Transverse colon (tissue), 4 donors: ENCODE measurements at regions not wholly inside any gene's neighbourhood (a gene's known extent, or its start where the extent isn't known, plus 50 kb on each side); places are given as distances from the start of the nearest gene placed in this dataset.

Experiments
- DNase-seq: peaks from one replicate; pipeline ENCODE4 v3.0.0-alpha.2; 2019
- H3K27ac ChIP-seq, 4 donors: fragments of 200-600 bp; sonication (generic); 2 replicates each; pipeline ENCODE4 v1.5.1; 2016 to 2018; ENCODE audit warnings: inconsistent platforms in 4 of 4
- H3K27me3 ChIP-seq: fragments of 200-600 bp; sonication (generic); 2 replicates; pipeline ENCODE4 v1.5.1; 2017; ENCODE audit warnings: inconsistent platforms
- H3K36me3 ChIP-seq, 4 donors: fragments of 200-600 bp; sonication (generic); 2 replicates each; pipeline ENCODE4 v1.5.1; 2017 to 2019; ENCODE audit warnings: inconsistent platforms in 4 of 4
- H3K4me1 ChIP-seq, 4 donors: fragments of 200-600 bp; sonication (generic); 2 replicates each; pipeline ENCODE4 v1.5.1; 2017 to 2020; ENCODE audit warnings: inconsistent platforms in 4 of 4
- H3K4me3 ChIP-seq, 4 donors: fragments of 200-600 bp; sonication (generic); 1 replicate in 1 of 4; 2 replicates in 3 of 4; pipeline versions ENCODE4 v1.5.1 to v1.6.1; 2017 to 2019; ENCODE audit warnings: inconsistent platforms in 4 of 4
- H3K9me3 ChIP-seq, 2 donors: fragments of 200-600 bp; sonication (generic); 2 replicates each; pipeline ENCODE4 v1.5.1; 2017 to 2019; ENCODE audit warnings: inconsistent platforms in 2 of 2
- CTCF ChIP-seq, 5 experiments: fragments of 200-600 bp in 3 of 5; fragments of 450-650 bp in 2 of 5; sonication (generic) in 3 of 5; IDR thresholded peaks; 1 replicate in 2 of 5; 2 replicates in 3 of 5; pipeline ENCODE4 v1.5.1; 2016 to 2017; ENCODE audit warnings: antibody characterized with exemption in 5 of 5, inconsistent platforms in 3 of 5, mild to moderate bottlenecking in 2 of 5, moderate library complexity in 1 of 5
- EP300 ChIP-seq: sonication (generic); formaldehyde crosslinking; IDR thresholded peaks from one replicate; pipeline ENCODE4 v1.6.1; 2017; ENCODE audit warnings: antibody characterized with exemption, low read depth
- POLR2A ChIP-seq: fragments of 450-650 bp; IDR thresholded peaks from one replicate; pipeline ENCODE4 v1.6.1; 2016; ENCODE audit warnings: antibody characterized with exemption, mild to moderate bottlenecking, moderate library complexity
- POLR2AphosphoS5 ChIP-seq, 3 donors: sonication (generic); formaldehyde crosslinking; IDR thresholded peaks; one replicate each; pipeline ENCODE4 v1.6.1; 2016; ENCODE audit warnings: antibody characterized with exemption in 3 of 3
- WGBS, 2 donors: methylation state at CpG; one replicate each; pipeline ENCODE4 v1.1.5; 2018; ENCODE audit warnings: low coverage in 1 of 2; 5-methylcytosine and 5-hydroxymethylcytosine counted together
- in situ Hi-C, 4 donors: fragments of 200-750 bp; cut with MboI; loops; one replicate each; pipeline versions ENCODE4 v1.15.0 to v1.15.1; 2017; ENCODE audit warnings: low sequenced_read_pairs in 3 of 4, low pct_ligation_motif_present in 1 of 4, low pct_unique_long_range_greater_than_20kb in 1 of 4
- intact Hi-C: fragments of 100-400 bp; cut with DNase I; formaldehyde crosslinking; loops from one replicate; pipeline ENCODE4 v1.15.1; 2023; ENCODE audit warnings: low total_unique reads

DNA sequence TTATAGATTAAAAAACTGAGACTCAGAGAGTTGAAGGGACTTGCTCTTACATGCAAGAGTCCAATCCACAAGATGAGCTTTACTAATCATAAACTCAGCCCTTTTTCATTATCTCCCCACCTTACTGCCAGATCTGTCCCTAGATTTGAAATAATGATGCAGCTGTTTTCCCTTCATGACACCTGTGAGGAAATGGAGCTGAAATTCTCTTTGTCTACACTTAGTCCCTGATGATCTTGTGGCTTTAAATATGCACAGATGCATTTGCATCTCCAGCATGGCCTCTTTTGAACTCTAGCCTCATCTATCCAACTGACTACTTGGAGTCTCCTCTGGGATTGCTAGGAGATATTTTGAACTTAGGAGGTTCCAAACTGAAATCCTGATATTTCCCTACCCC lies 188.9 kb upstream of the AFF2 start:
- TF ChIP-seq POLR2A (no peak), CTCF (IDR thresholded peaks at IDR 0.05) (no peak), EP300 (no peak), POLR2AphosphoS5 (IDR thresholded peaks at IDR 0.05) (no peak)
- DNase-seq, result no peak
- no peak overlapping the region for H3K4me3 ChIP-seq
- no peak overlapping the region for H3K27ac ChIP-seq
- no peaks in the 10 kb centered on the region for H3K27me3 ChIP-seq
- H3K4me1 ChIP-seq, result no peaks in the 10 kb centered on the region
- intact Hi-C loops (no loop called here), in situ Hi-C loops (no loop called here)
- H3K9me3 ChIP-seq, result no peaks in the 10 kb centered on the region
- no peaks in the 10 kb centered on the region for H3K36me3 ChIP-seq

GRCh38 chrX:148314876-148315275 lies 185.5 kb upstream of the AFF2 start:
- no peak for DNase-seq
- Histone ChIP-seq H3K27ac (no peak overlapping the region), H3K36me3 (no peaks in the 10 kb centered on the region), H3K4me3 (no peak overlapping the region), H3K27me3 (no peaks in the 10 kb centered on the region), H3K9me3 (no peaks in the 10 kb centered on the region), H3K4me1 (no peaks in the 10 kb centered on the region)
- WGBS, 2 donors, result 100% methylated on average over 1 of the region's 1 CpG; no CpG with 5 or more reads in 1 of the 2 donors
- intact Hi-C loops, result no loop called here
- in situ Hi-C loops, result no loop called here
- TF ChIP-seq POLR2AphosphoS5 (IDR thresholded peaks at IDR 0.05) (no peak), CTCF (IDR thresholded peaks at IDR 0.05) (no peak), POLR2A (no peak), EP300 (no peak)

GRCh38 chrX:148316446-148316845 lies 184.0 kb upstream of the AFF2 start:
- no peak for DNase-seq
- no peak overlapping the region for H3K27ac ChIP-seq
- intact Hi-C loops, result no loop called here
- no peaks in the 10 kb centered on the region for H3K9me3 ChIP-seq
- H3K27me3 ChIP-seq, result no peaks in the 10 kb centered on the region
- in situ Hi-C loops, result no loop called here
- WGBS, 2 donors, result 35% methylated on average over 1 of the region's 1 CpG; no CpG with 5 or more reads in 1 of the 2 donors
- no peak overlapping the region for H3K4me3 ChIP-seq
- no peaks in the 10 kb centered on the region for H3K4me1 ChIP-seq
- no peak for TF ChIP-seq POLR2AphosphoS5 (IDR thresholded peaks at IDR 0.05)
- no peak for TF ChIP-seq CTCF (IDR thresholded peaks at IDR 0.05)
- TF ChIP-seq POLR2A, result no peak
- TF ChIP-seq EP300, result no peak
- H3K36me3 ChIP-seq, result no peaks in the 10 kb centered on the region

DNA sequence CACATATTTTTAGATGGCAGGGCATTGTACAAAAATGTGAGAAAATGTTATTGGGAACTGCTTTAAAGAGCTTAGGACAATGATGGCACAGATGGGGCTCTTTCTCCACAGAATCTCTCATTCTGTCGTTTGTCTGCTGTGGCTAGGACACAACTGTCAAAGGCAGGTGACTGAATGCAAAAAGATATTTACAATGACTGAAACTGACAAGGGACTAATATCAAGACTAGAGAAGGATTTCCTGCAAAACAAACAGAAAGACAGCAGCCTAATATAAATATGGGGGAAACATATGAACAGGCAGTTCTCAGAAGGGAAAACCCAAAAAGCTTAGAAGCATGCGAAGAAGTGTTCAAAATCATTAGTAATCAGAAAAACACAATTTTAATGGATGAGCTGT lies 177.5 kb upstream of the AFF2 start:
- H3K36me3 ChIP-seq, result no peaks in the 10 kb centered on the region
- TF ChIP-seq CTCF (IDR thresholded peaks at IDR 0.05), result no peak
- in situ Hi-C loops, result no loop called here

More for the DNA sequence above, 177.5 kb upstream of the AFF2 start:
- no peaks in the 10 kb centered on the region for H3K27me3 ChIP-seq
- DNase-seq, result no peak
- no peaks in the 10 kb centered on the region for H3K9me3 ChIP-seq
- intact Hi-C loops, result no loop called here
- H3K27ac ChIP-seq, result no peak overlapping the region
- no peaks in the 10 kb centered on the region for H3K4me1 ChIP-seq
- WGBS, 2 donors, result 61 to 67% methylated on average over 1 to 2 of the region's 2 CpGs
- no peak overlapping the region for H3K4me3 ChIP-seq
